ENCODE measurements at regions not wholly inside any gene's neighbourhood (a gene's known extent, or its start where the extent isn't known, plus 50 kb on each side); places are given as distances from the start of the nearest gene placed in this dataset.
"Not testable (repeated sequence)": the region's sequence is repeated elsewhere in the genome, so short reads cannot be mapped to it uniquely, and the experiment has no call there.

GRCh38 chr9:104235347-104236120 is 141.4 kb downstream of the SMC2 start:
- not testable (repeated sequence) for TF ChIP-seq CTCF, POLR2A, POLR2AphosphoS5 (IDR thresholded peaks at IDR 0.05)
